Thyroid gland (tissue), 4 donors: ENCODE measurements at regions not wholly inside any gene's neighbourhood (a gene's known extent, or its start where the extent isn't known, plus 50 kb on each side); places are given as distances from the start of the nearest gene placed in this dataset.
"Not testable (repeated sequence)": the region's sequence is repeated elsewhere in the genome, so short reads cannot be mapped to it uniquely, and the experiment has no call there.

Experiments used
- DNase-seq, 2 donors: peaks; one replicate each; pipeline ENCODE4 v3.0.0-alpha.2; 2019
- H3K27ac ChIP-seq, 3 donors: fragments of 200-600 bp; sonication (generic); 1 replicate in 2 of 3; 2 replicates in 1 of 3; pipeline ENCODE4 v1.5.1; 2016 to 2019; ENCODE audit warnings: mild to moderate bottlenecking in 1 of 3, moderate library complexity in 1 of 3
- H3K27me3 ChIP-seq: fragments of 200-600 bp; sonication (generic); one replicate; pipeline ENCODE4 v1.5.1; 2019
- H3K36me3 ChIP-seq, 2 donors: fragments of 200-600 bp; sonication (generic); one replicate each; pipeline ENCODE4 v1.5.1; 2016 to 2019
- H3K4me1 ChIP-seq, 2 donors: fragments of 200-600 bp; sonication (generic); one replicate each; pipeline ENCODE4 v1.5.1; 2017 to 2019
- H3K4me3 ChIP-seq, 3 donors: fragments of 200-600 bp; sonication (generic); replicated peaks in 1 of 3; 1 replicate in 2 of 3; 2 replicates in 1 of 3; pipeline ENCODE4 v1.5.1; 2016; ENCODE audit warnings: mild to moderate bottlenecking in 1 of 3
- H3K9me3 ChIP-seq: fragments of 200-600 bp; sonication (generic); one replicate; pipeline ENCODE4 v1.5.1; 2017
- CTCF ChIP-seq, 6 experiments: fragments of 200-600 bp in 3 of 6; fragments of 450-650 bp in 3 of 6; sonication (generic) in 3 of 6; IDR thresholded peaks; one replicate each; pipeline ENCODE4 v1.5.1; 2016 to 2019; ENCODE audit warnings: antibody characterized with exemption in 6 of 6, mild to moderate bottlenecking in 2 of 6, inconsistent platforms in 1 of 6, moderate library complexity in 1 of 6
- POLR2A ChIP-seq, 2 donors: fragments of 450-650 bp; IDR thresholded peaks; one replicate each; pipeline ENCODE4 v1.6.1; 2017; ENCODE audit warnings: antibody characterized with exemption in 2 of 2, mild to moderate bottlenecking in 2 of 2, moderate library complexity in 1 of 2
- WGBS, 2 donors: methylation state at CpG; one replicate each; pipeline ENCODE4 v1.1.5; 2017; 5-methylcytosine and 5-hydroxymethylcytosine counted together
- intact Hi-C: fragments of 100-400 bp; cut with DNase I; formaldehyde crosslinking; loops from one replicate; pipeline ENCODE4 v1.15.1; 2023

GRCh38 chr22:16090991-16091390, 401.2 kb downstream of the POTEH start:
- H3K9me3 ChIP-seq, H3K27ac ChIP-seq, H3K36me3 ChIP-seq, H3K27me3 ChIP-seq, H3K4me3 ChIP-seq, intact Hi-C loops, DNase-seq, H3K4me1 ChIP-seq: not testable (repeated sequence)
- WGBS, 2 donors: 57 to 65% methylated on average over 2 of the region's 2 CpGs

DNA sequence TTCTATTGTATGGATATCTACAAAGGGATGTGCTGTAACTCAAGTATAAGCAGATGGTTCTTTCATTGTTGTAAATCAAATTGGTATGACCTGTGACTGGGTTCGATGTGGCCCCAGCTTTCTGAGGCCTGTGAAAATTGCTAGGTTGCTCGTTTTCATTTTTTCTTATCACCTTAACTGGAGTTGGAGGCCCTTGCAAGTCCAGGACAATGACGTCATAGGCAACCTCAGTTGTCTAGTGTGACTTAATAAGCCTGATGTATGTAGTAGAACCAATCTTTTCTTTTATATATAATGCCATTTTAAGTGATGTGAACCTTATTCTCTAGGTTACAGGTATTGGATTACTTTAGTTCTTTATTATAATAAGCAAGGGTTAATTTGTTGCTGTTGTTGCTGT, 415.3 kb downstream of the POTEH start:
- H3K27ac ChIP-seq, H3K4me3 ChIP-seq, H3K27me3 ChIP-seq, DNase-seq, H3K36me3 ChIP-seq, H3K4me1 ChIP-seq, H3K9me3 ChIP-seq, intact Hi-C loops: not testable (repeated sequence)
- 40 to 72% methylated on average over 2 to 3 of the region's 3 CpGs for WGBS, 2 donors

GRCh38 chr22:16131456-16131855, 441.6 kb downstream of the POTEH start:
- H3K27ac ChIP-seq, H3K4me1 ChIP-seq, intact Hi-C loops, H3K27me3 ChIP-seq, H3K36me3 ChIP-seq, H3K4me3 ChIP-seq, DNase-seq, H3K9me3 ChIP-seq: not testable (repeated sequence)
- 83 to 100% methylated on average over 4 to 8 of the region's 19 CpGs for WGBS, 2 donors

- Histone ChIP-seq H3K27me3 (no peaks in the 10 kb centered on the region), H3K9me3 (no peaks in the 10 kb centered on the region), H3K4me1 (no peaks in the 10 kb centered on the region), H3K4me3 (no peak overlapping the region), H3K27ac (no peak overlapping the region), H3K36me3 (no peaks in the 10 kb centered on the region)
- intact Hi-C loops: no loop called here
- no peak for DNase-seq
- TF ChIP-seq CTCF (IDR thresholded peaks at IDR 0.05) (no peak), POLR2A (IDR thresholded peaks at IDR 0.05) (no peak)
- WGBS, 2 donors: 59 to 66% methylated on average over 7 to 16 of the region's 16 CpGs
These were observed 442.1 kb downstream of the POTEH start for GRCh38 chr22:16131918-16132317.

DNA sequence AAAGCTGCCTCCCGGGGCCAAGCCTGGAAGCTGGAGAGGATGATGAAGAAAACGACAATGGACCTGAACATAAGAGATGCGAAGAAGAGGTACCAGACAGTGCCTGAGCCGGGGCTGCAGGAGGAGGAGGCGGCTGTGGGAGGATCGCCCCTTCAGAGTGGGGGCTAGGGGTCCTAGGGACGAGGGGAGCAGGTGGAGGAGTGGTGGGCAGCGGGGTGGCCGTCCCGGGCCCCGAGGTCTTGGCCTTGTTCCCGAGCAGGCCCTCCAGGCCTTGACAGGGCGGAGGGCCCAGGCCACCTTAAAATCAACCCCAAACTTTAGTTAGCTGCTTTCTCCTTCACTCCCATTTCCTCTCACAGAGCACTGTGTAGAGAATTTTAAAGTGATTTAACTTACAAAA, 442.8 kb downstream of the POTEH start:
- H3K9me3 ChIP-seq, intact Hi-C loops, DNase-seq, H3K27ac ChIP-seq, H3K4me3 ChIP-seq, H3K27me3 ChIP-seq, H3K36me3 ChIP-seq, H3K4me1 ChIP-seq: not testable (repeated sequence)
- 80 to 81% methylated on average over 12 of the region's 13 CpGs for WGBS, 2 donors

GRCh38 chr22:16146101-16146500, 446.5 kb downstream of the CCT8L2 start:
- intact Hi-C loops: not testable (repeated sequence)
- 69% methylated on average over 5 of the region's 5 CpGs for WGBS, 2 donors

GRCh38 chr22:16146916-16147315, 445.7 kb downstream of the CCT8L2 start:
- DNase-seq, H3K27ac ChIP-seq, H3K4me1 ChIP-seq, H3K36me3 ChIP-seq, H3K27me3 ChIP-seq, intact Hi-C loops, H3K9me3 ChIP-seq, H3K4me3 ChIP-seq: not testable (repeated sequence)
- 40 to 50% methylated on average over 2 of the region's 2 CpGs for WGBS, 2 donors
- TF ChIP-seq CTCF (IDR thresholded peaks at IDR 0.05): peak in 1 of 6 experiments; percentile 12

More at GRCh38 chr22:16146101-16146500, 446.5 kb downstream of the CCT8L2 start:
- H3K4me1 ChIP-seq, H3K4me3 ChIP-seq, DNase-seq, H3K36me3 ChIP-seq, H3K27ac ChIP-seq, H3K27me3 ChIP-seq, H3K9me3 ChIP-seq: not testable (repeated sequence)

GRCh38 chr22:16177287-16177686, 415.3 kb downstream of the CCT8L2 start:
- H3K9me3 ChIP-seq, DNase-seq, H3K27me3 ChIP-seq, H3K36me3 ChIP-seq, H3K4me1 ChIP-seq, intact Hi-C loops, H3K4me3 ChIP-seq, H3K27ac ChIP-seq: not testable (repeated sequence)
- WGBS, 2 donors: 63 to 79% methylated on average over 2 of the region's 2 CpGs

DNA sequence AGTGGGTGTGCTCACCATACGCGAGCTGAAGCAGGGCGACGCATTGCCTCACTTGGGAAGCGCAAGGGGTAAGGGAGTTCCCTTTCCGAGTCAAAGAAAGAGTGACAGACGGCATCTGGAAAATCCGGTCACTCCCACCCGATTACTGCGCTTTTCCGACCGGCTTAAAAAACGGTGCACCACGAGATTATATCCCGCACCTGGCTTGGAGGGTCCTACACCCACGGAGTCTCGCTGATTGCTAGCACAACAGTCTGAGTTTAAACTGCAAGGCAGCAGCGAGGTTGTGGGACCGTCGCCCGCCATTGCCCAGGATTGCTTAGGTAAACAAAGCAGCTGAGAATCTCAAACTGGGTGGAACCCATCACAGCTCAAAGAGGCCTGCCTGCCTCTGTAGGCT, 408.7 kb downstream of the CCT8L2 start:
- H3K36me3 ChIP-seq, intact Hi-C loops, DNase-seq, H3K4me1 ChIP-seq, H3K4me3 ChIP-seq, H3K27ac ChIP-seq, H3K27me3 ChIP-seq, H3K9me3 ChIP-seq: not testable (repeated sequence)
- 85 to 91% methylated on average over 20 to 21 of the region's 21 CpGs for WGBS, 2 donors
